H9 (cell line): ENCODE measurements at regions not wholly inside any gene's neighbourhood (a gene's known extent, or its start where the extent isn't known, plus 50 kb on each side); places are given as distances from the start of the nearest gene placed in this dataset.
A peak's percentile ranks its signal among the peaks of the same experiment; 100 is the strongest.

ENCODE experiments used
- DNase-seq: peaks from one replicate; pipeline ENCODE4 v3.0.0-alpha.2; 2017
- H2AFZ ChIP-seq: one replicate; pipeline ENCODE4 v1.6.1; 2013; ENCODE audit warnings: mild to moderate bottlenecking, low read length, control low read depth, moderate library complexity
- H2AK5ac ChIP-seq: 2 replicates; pipeline ENCODE4 v1.6.1; 2013; ENCODE audit warnings: low read length, control low read depth, mixed read lengths; ENCODE audit not compliant: insufficient read length
- H2BK120ac ChIP-seq: one replicate; pipeline ENCODE4 v1.6.1; 2013; ENCODE audit warnings: low read depth, mild to moderate bottlenecking, low read length, control low read depth, inconsistent platforms; ENCODE audit not compliant: poor library complexity, severe bottlenecking
- H2BK12ac ChIP-seq: 2 replicates; pipeline ENCODE4 v1.6.1; 2013; ENCODE audit warnings: low read length, control low read depth, mixed read lengths, low read depth; ENCODE audit not compliant: insufficient read length
- H2BK15ac ChIP-seq: 2 replicates; pipeline ENCODE4 v1.6.1; 2013; ENCODE audit warnings: low read depth, low read length, control low read depth
- H2BK20ac ChIP-seq: one replicate; pipeline ENCODE4 v1.6.1; 2013; ENCODE audit warnings: low read depth, mild to moderate bottlenecking, low read length, control low read depth, inconsistent platforms; ENCODE audit not compliant: poor library complexity, severe bottlenecking
- H2BK5ac ChIP-seq: 2 replicates; pipeline ENCODE4 v1.6.1; 2013; ENCODE audit warnings: low read length, control low read depth, mixed read lengths; ENCODE audit not compliant: insufficient read length
- H3K14ac ChIP-seq: 2 replicates; pipeline ENCODE4 v1.6.1; 2013; ENCODE audit warnings: low read length, control low read depth; ENCODE audit not compliant: insufficient read depth
- H3K18ac ChIP-seq: 2 replicates; pipeline ENCODE4 v1.6.1; 2013; ENCODE audit warnings: low read depth, mild to moderate bottlenecking, mixed read lengths, low read length, control low read depth; ENCODE audit not compliant: insufficient read length
- H3K23ac ChIP-seq: 2 replicates; pipeline ENCODE4 v1.6.1; 2013; ENCODE audit warnings: low read length, control low read depth, mixed read lengths, low read depth; ENCODE audit not compliant: insufficient read length
- H3K23me2 ChIP-seq: 2 replicates; pipeline ENCODE4 v1.6.1; 2013; ENCODE audit warnings: low read depth, mild to moderate bottlenecking, mixed read lengths, low read length, control low read depth; ENCODE audit not compliant: insufficient read length, poor library complexity, severe bottlenecking
- H3K27ac ChIP-seq: 2 replicates; pipeline ENCODE4 v1.5.1; 2013; ENCODE audit warnings: low read length, control low read depth, mixed read lengths, low read depth; ENCODE audit not compliant: insufficient read length
- H3K27me3 ChIP-seq: 2 replicates; pipeline ENCODE4 v1.6.1; 2013; ENCODE audit warnings: low read length, control low read depth, inconsistent platforms; ENCODE audit not compliant: insufficient read depth
- H3K4ac ChIP-seq: 2 replicates; pipeline ENCODE4 v1.6.1; 2013; ENCODE audit warnings: low read depth, mild to moderate bottlenecking, control low read depth, inconsistent platforms, low read length, moderate library complexity
- H3K4me1 ChIP-seq: 2 replicates; pipeline ENCODE4 v1.6.1; 2013; ENCODE audit warnings: low read length, control low read depth, inconsistent platforms; ENCODE audit not compliant: insufficient read depth
- H3K4me2 ChIP-seq: 2 replicates; pipeline ENCODE4 v1.6.1; 2013; ENCODE audit warnings: low read length, control low read depth, mixed read lengths; ENCODE audit not compliant: insufficient read length, insufficient read depth
- H3K56ac ChIP-seq: 2 replicates; pipeline ENCODE4 v1.6.1; 2013; ENCODE audit warnings: low read depth, mild to moderate bottlenecking, mixed read lengths, low read length, control low read depth; ENCODE audit not compliant: insufficient read length
- H3K79me1 ChIP-seq: 2 replicates; pipeline ENCODE4 v1.6.1; 2013; ENCODE audit warnings: low read depth, mild to moderate bottlenecking, moderate library complexity, low read length, control low read depth, inconsistent platforms; ENCODE audit not compliant: insufficient read depth, poor library complexity, severe bottlenecking
- H3K79me2 ChIP-seq: 2 replicates; pipeline ENCODE4 v1.6.1; 2013; ENCODE audit warnings: low read length, control low read depth, inconsistent platforms; ENCODE audit not compliant: insufficient read depth
- H3K9ac ChIP-seq: 2 replicates; pipeline ENCODE4 v1.6.1; 2013; ENCODE audit warnings: low read length, control low read depth, mixed read lengths; ENCODE audit not compliant: insufficient read length; ENCODE audit errors: extremely low read depth
- H3K9me3 ChIP-seq: one replicate; pipeline ENCODE4 v1.6.1; 2013; ENCODE audit warnings: low read depth, low read length, inconsistent platforms; ENCODE audit not compliant: control insufficient read depth
- H3T11ph ChIP-seq: one replicate; pipeline ENCODE4 v1.6.1; 2013; ENCODE audit warnings: mild to moderate bottlenecking, low read length, control low read depth, inconsistent platforms
- H4K20me1 ChIP-seq: one replicate; pipeline ENCODE4 v1.6.1; 2013; ENCODE audit not compliant: control insufficient read depth, insufficient read length, insufficient read depth
- H4K5ac ChIP-seq: 2 replicates; pipeline ENCODE4 v1.6.1; 2013; ENCODE audit warnings: low read depth, mild to moderate bottlenecking, mixed read lengths, low read length, control low read depth; ENCODE audit not compliant: insufficient read length
- H4K8ac ChIP-seq: replicated peaks from 2 replicates; pipeline ENCODE4 v1.6.1; 2013; ENCODE audit warnings: low read length, control low read depth, mixed read lengths, low read depth; ENCODE audit not compliant: insufficient read length
- H4K91ac ChIP-seq: 2 replicates; pipeline ENCODE4 v1.6.1; 2013; ENCODE audit warnings: low read depth, mild to moderate bottlenecking, moderate library complexity, mixed read lengths, low read length, control low read depth; ENCODE audit not compliant: insufficient read length
- H3K27ac Mint-ChIP-seq, 3 experiments: 2 replicates in 2 of 3; 3 replicates in 1 of 3; pipeline ENCODE4 v1.8.0; 2020 to 2021; ENCODE audit warnings: mixed read lengths in 3 of 3, mild to moderate bottlenecking in 1 of 3, moderate library complexity in 1 of 3
- H3K27me3 Mint-ChIP-seq: 2 replicates; pipeline ENCODE4 v1.8.0; 2021; ENCODE audit warnings: low read depth, mild to moderate bottlenecking, moderate library complexity, mixed read lengths
- H3K36me3 Mint-ChIP-seq, 3 experiments: 2 replicates in 2 of 3; 3 replicates in 1 of 3; pipeline ENCODE4 v1.8.0; 2020 to 2021; ENCODE audit warnings: low read depth in 3 of 3, mixed read lengths in 3 of 3; ENCODE audit not compliant: insufficient read depth in 1 of 3
- H3K4me1 Mint-ChIP-seq, 2 experiments: 2 replicates each; pipeline ENCODE4 v1.8.0; 2020; ENCODE audit warnings: mixed read lengths in 2 of 2
- H3K4me3 Mint-ChIP-seq, 2 experiments: 2 replicates in 1 of 2; 3 replicates in 1 of 2; pipeline ENCODE4 v1.8.0; 2020 to 2021; ENCODE audit warnings: mild to moderate bottlenecking in 2 of 2, mixed read lengths in 2 of 2, moderate library complexity in 1 of 2
- H3K9me3 Mint-ChIP-seq, 2 experiments: 2 replicates in 1 of 2; 3 replicates in 1 of 2; pipeline ENCODE4 v1.8.0; 2020; ENCODE audit warnings: mild to moderate bottlenecking in 2 of 2, mixed read lengths in 2 of 2, moderate library complexity in 1 of 2
- WGBS: extraction: QIAGEN DNeasy Blood & Tissue Kit; methylation state at CpG from one replicate; pipeline ENCODE4 v1.1.7; 2013; ENCODE audit warnings: missing lambda C conversion rate, low lambda C conversion rate, mixed read lengths; ENCODE audit not compliant: insufficient read length; ENCODE audit errors: extremely low coverage; 5-methylcytosine and 5-hydroxymethylcytosine counted together
- TF ChIP-seq, protein P1 (sequence below): fragments of 200-600 bp; sonication (generic); conservative IDR thresholded peaks from 3 replicates; pipeline ENCODE4 v1.8.0; 2021; ENCODE audit warnings: antibody characterized with exemption, mild to moderate bottlenecking

DNA sequence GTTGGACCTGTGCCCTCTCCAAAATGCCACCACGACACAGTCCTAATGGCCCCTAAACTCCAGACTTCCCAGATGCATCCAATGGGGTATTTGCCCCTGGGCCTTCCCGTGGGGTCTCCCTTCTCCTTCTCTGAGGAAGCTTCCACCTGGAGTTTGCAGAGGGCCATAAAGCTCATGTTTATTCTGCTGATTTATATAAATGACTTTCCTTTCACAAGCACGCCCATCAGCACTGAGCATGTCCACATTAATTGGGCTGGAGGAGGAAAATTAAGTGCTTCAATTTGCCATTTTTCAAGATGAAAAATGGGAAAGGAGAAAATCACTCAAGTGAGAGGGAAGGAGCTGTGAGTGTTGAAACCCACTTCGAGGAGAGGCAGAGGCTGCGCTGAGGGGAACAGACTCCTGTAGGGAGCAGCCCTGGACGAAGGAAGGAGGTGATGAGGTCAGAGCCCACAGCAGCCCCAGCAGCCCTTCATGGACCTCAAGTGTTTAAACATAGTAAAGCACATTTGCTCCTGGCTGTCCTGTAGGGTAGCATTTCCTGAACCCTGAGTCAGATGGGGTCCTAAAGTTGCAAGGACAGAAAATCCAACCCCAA lies 434.9 kb upstream of the SULF2 start:
- Histone ChIP-seq H3K4me1 (no peaks in the 10 kb centered on the region), H2AFZ (no peak overlapping the region), H3K4ac (no peak overlapping the region), H3K9ac (no peak overlapping the region), H3K56ac (no peak overlapping the region), H3K18ac (no peak overlapping the region), H2AK5ac (no peak overlapping the region), H4K91ac (no peak overlapping the region), H2BK5ac (no peak overlapping the region), H2BK12ac (no peak overlapping the region), H4K20me1 (no peaks in the 10 kb centered on the region), H3K79me1 (no peaks in the 10 kb centered on the region), H3T11ph (no peak overlapping the region), H2BK20ac (no peak overlapping the region), H3K23ac (no peak overlapping the region), H2BK15ac (no peak overlapping the region), H2BK120ac (no peak overlapping the region), H3K27me3 (no peaks in the 10 kb centered on the region), H3K4me2 (no peak overlapping the region), H3K14ac (no peak overlapping the region; the same call in 1 of the 2 replicates), H3K79me2 (no peaks in the 10 kb centered on the region), H3K9me3 (no peaks in the 10 kb centered on the region), H3K23me2 (no peaks in the 10 kb centered on the region), H4K8ac (no peak overlapping the region), H4K5ac (no peak overlapping the region), H3K27ac (no peak overlapping the region)
- no peak for DNase-seq
- Mint-ChIP-seq H3K9me3 (no peaks in the 10 kb centered on the region; a peak in 3 of 5 replicates), H3K27ac (peak overlapping the region in 1 of 3 experiments; percentile 64; a peak in 2 of 7 replicates), H3K4me3 (no peak overlapping the region), H3K36me3 (peaks cover 0 to 4% (median 0%) of the 10 kb centered on the region in 3 experiments; a peak in 1 of 7 replicates), H3K4me1 (peaks cover 0 to 4% of the 10 kb centered on the region in 2 experiments; a peak in 2 of 4 replicates), H3K27me3 (no peaks in the 10 kb centered on the region)
- no CpG with 5 or more reads among the region's 6 CpGs for WGBS
- TF ChIP-seq, protein P1, sequence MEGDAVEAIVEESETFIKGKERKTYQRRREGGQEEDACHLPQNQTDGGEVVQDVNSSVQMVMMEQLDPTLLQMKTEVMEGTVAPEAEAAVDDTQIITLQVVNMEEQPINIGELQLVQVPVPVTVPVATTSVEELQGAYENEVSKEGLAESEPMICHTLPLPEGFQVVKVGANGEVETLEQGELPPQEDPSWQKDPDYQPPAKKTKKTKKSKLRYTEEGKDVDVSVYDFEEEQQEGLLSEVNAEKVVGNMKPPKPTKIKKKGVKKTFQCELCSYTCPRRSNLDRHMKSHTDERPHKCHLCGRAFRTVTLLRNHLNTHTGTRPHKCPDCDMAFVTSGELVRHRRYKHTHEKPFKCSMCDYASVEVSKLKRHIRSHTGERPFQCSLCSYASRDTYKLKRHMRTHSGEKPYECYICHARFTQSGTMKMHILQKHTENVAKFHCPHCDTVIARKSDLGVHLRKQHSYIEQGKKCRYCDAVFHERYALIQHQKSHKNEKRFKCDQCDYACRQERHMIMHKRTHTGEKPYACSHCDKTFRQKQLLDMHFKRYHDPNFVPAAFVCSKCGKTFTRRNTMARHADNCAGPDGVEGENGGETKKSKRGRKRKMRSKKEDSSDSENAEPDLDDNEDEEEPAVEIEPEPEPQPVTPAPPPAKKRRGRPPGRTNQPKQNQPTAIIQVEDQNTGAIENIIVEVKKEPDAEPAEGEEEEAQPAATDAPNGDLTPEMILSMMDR: no peak
